ENCODE measurements at regions not wholly inside any gene's neighbourhood (a gene's known extent, or its start where the extent isn't known, plus 50 kb on each side); places are given as distances from the start of the nearest gene placed in this dataset.

DNA sequence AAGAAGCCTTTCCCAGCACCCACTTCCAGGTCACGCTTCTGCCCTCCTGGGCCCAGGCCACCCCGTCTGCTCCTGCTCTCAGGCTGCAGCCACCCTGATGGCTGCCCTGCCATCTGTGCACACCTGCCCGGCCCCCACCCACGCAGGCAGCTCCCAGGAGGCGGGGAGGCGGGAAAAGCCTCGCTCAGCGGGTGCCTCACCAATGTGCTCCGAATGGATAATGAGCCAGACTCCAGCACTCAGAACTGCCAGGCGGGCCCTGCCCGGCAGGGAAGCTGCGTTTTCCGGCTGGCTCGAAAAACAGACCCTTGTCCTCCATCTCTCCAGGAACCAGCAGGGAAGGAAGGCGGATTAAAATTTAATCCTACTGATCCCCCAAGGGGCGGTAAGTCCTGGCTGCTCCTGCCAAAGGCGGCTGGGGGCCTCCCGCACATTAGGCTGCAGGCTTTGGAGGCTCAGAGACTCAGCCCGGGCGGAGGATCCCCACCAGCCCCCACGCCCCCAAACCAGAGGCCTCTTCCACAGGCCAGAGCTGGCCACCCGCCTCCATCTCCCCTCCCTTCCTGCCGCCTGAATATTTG is 104.0 kb downstream of the NCOR2 start:
- no peak for DNase-seq
- Histone ChIP-seq H3K27ac (no peak overlapping the region), H3K9me3 (ENCODE audit: low read depth) (no peaks in the 10 kb centered on the region), H3K9me2 (ENCODE audit: insufficient read depth) (no peaks in the 10 kb centered on the region), H3K4me3 (no peak overlapping the region), H3K79me2 (ENCODE audit: insufficient read depth) (peaks cover 8% of the 10 kb centered on the region; the same call in 1 of the 2 replicates), H3K4me2 (ENCODE audit: unreplicated experiment) (no peak overlapping the region), H3K4me1 (ENCODE audit: insufficient read depth) (0 out of 2 replicates have a peak, but pooled peaks cover 3% of the 10 kb centered on the region), H3K36me3 (ENCODE audit: low read depth) (peaks cover 10% of the 10 kb centered on the region; the same call in 1 of the 2 replicates), H3K9ac (no peak overlapping the region), H3K27me3 (replicated peaks; ENCODE audit: insufficient read depth) (no peaks in the 10 kb centered on the region), H4K20me1 (ENCODE audit: insufficient read depth) (no peaks in the 10 kb centered on the region), H2AFZ (no peak overlapping the region), H3F3A (ENCODE audit: insufficient read depth) (no peaks in the 10 kb centered on the region)
- 89 to 90% methylated on average over 22 to 23 of the region's 23 CpGs for WGBS, 2 experiments (ENCODE audit: low coverage in 1 of 2, low lambda C conversion rate in 2 of 2, missing lambda C conversion rate in 2 of 2)
- in situ Hi-C loops (cut with MboI) = no loop called here
- no peak for TF ChIP-seq EZH2phosphoT487 (IDR thresholded peaks at IDR 0.05; ENCODE audit: insufficient read depth, low read depth)
- TF ChIP-seq EZH2 (IDR thresholded peaks at IDR 0.05; ENCODE audit: insufficient read depth, poor library complexity, severe bottlenecking) = no peak

DNA sequence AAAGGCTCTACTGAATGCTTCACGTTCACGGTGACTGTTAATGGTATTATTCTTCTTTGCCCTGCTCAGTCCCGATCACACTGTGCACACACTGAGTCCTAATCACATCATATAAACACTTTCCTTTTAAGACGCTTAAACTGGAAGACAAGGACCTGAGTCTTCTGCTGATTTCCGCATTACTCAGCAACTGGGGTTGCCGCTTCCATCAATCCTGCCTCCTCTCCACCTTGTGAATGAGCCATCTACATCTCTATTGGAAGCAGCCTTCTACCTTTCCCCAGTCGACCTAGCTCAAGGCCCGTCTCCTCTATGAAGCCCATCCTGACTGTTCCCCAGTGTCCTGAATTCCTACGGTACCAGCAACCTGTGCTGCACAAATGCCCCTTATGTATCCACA is 104.7 kb downstream of the NCOR2 start:
- H3F3A ChIP-seq (ENCODE audit: insufficient read depth) = no peaks in the 10 kb centered on the region
- no peaks in the 10 kb centered on the region for H4K20me1 ChIP-seq (ENCODE audit: insufficient read depth)
- H3K9me2 ChIP-seq (ENCODE audit: insufficient read depth) = no peaks in the 10 kb centered on the region
- H3K9ac ChIP-seq = no peak overlapping the region
- H2AFZ ChIP-seq = no peak overlapping the region
- peaks cover 8% of the 10 kb centered on the region; the same call in 1 of the 2 replicates for H3K79me2 ChIP-seq (ENCODE audit: insufficient read depth)
- WGBS, 2 experiments (ENCODE audit: low coverage in 1 of 2, low lambda C conversion rate in 2 of 2, missing lambda C conversion rate in 2 of 2) = 96 to 97% methylated on average over 9 of the region's 9 CpGs
- peaks cover 10% of the 10 kb centered on the region; the same call in 1 of the 2 replicates for H3K36me3 ChIP-seq (ENCODE audit: low read depth)
- H3K4me1 ChIP-seq (ENCODE audit: insufficient read depth) = peaks cover 8% of the 10 kb centered on the region
- no peaks in the 10 kb centered on the region for H3K27me3 ChIP-seq (replicated peaks; ENCODE audit: insufficient read depth)
- H3K27ac ChIP-seq = no peak overlapping the region
- no peak overlapping the region for H3K4me3 ChIP-seq
- in situ Hi-C loops (cut with MboI) = no loop called here
- TF ChIP-seq EZH2phosphoT487 (IDR thresholded peaks at IDR 0.05; ENCODE audit: insufficient read depth, low read depth) (no peak), EZH2 (IDR thresholded peaks at IDR 0.05; ENCODE audit: insufficient read depth, poor library complexity, severe bottlenecking) (no peak)
- no peak for DNase-seq
- no peak overlapping the region for H3K4me2 ChIP-seq (ENCODE audit: unreplicated experiment)
- no peaks in the 10 kb centered on the region for H3K9me3 ChIP-seq (ENCODE audit: low read depth)

GRCh38 chr12:124461851-124462623 is 105.4 kb downstream of the NCOR2 start:
- Histone ChIP-seq H3K36me3 (ENCODE audit: low read depth) (peaks cover 10% of the 10 kb centered on the region; the same call in 1 of the 2 replicates), H3K79me2 (ENCODE audit: insufficient read depth) (peaks cover 8% of the 10 kb centered on the region; the same call in 1 of the 2 replicates), H3K9me2 (ENCODE audit: insufficient read depth) (no peaks in the 10 kb centered on the region), H3K27me3 (replicated peaks; ENCODE audit: insufficient read depth) (no peaks in the 10 kb centered on the region), H3K9me3 (ENCODE audit: low read depth) (no peaks in the 10 kb centered on the region), H3K4me3 (no peak overlapping the region), H2AFZ (no peak overlapping the region), H3K9ac (no peak overlapping the region), H3K27ac (no peak overlapping the region), H3K4me1 (ENCODE audit: insufficient read depth) (peaks cover 15% of the 10 kb centered on the region), H3K4me2 (ENCODE audit: unreplicated experiment) (no peak overlapping the region), H4K20me1 (ENCODE audit: insufficient read depth) (no peaks in the 10 kb centered on the region), H3F3A (ENCODE audit: insufficient read depth) (no peaks in the 10 kb centered on the region)
- in situ Hi-C loops (cut with MboI) = no loop called here
- WGBS, 2 experiments (ENCODE audit: low coverage in 1 of 2, low lambda C conversion rate in 2 of 2, missing lambda C conversion rate in 2 of 2) = 86 to 87% methylated on average over 22 of the region's 22 CpGs
- peak; percentile 34 for DNase-seq
- TF ChIP-seq EZH2phosphoT487 (IDR thresholded peaks at IDR 0.05; ENCODE audit: insufficient read depth, low read depth) (no peak), EZH2 (IDR thresholded peaks at IDR 0.05; ENCODE audit: insufficient read depth, poor library complexity, severe bottlenecking) (no peak)

DNA sequence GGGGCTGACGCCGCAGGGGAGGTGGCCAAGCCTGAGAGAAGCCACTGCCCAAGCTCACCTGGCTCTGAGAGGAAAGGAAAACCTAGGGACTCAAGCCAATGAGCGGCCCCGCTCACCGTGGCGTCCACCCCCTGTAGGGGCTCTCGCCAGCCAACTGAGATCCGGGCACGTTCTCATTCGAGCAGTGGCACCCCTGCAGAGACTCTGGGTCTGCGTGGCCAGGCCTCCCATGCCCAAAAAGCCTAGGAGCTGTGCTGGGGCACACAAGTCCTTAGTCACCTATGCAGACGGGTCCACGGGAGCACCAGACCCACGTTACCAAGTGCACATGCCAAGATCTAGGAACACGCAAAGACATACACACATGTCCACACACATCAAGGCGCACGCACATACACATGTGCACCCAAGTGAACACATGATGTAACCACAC is 106.2 kb downstream of the NCOR2 start:
- Histone ChIP-seq H3K4me2 (ENCODE audit: unreplicated experiment) (no peak overlapping the region), H3K9me2 (ENCODE audit: insufficient read depth) (no peaks in the 10 kb centered on the region), H3K36me3 (ENCODE audit: low read depth) (peaks cover 10% of the 10 kb centered on the region; the same call in 1 of the 2 replicates), H3F3A (ENCODE audit: insufficient read depth) (no peaks in the 10 kb centered on the region), H3K27ac (no peak overlapping the region), H4K20me1 (ENCODE audit: insufficient read depth) (no peaks in the 10 kb centered on the region), H3K27me3 (replicated peaks; ENCODE audit: insufficient read depth) (no peaks in the 10 kb centered on the region), H2AFZ (no peak overlapping the region), H3K79me2 (ENCODE audit: insufficient read depth) (peaks cover 8% of the 10 kb centered on the region; the same call in 1 of the 2 replicates), H3K9me3 (ENCODE audit: low read depth) (no peaks in the 10 kb centered on the region), H3K4me1 (ENCODE audit: insufficient read depth) (peaks cover 12% of the 10 kb centered on the region), H3K9ac (no peak overlapping the region), H3K4me3 (no peak overlapping the region)
- in situ Hi-C loops (cut with MboI) = no loop called here
- DNase-seq = no peak
- 91 to 92% methylated on average over 17 of the region's 17 CpGs for WGBS, 2 experiments (ENCODE audit: low coverage in 1 of 2, low lambda C conversion rate in 2 of 2, missing lambda C conversion rate in 2 of 2)
- no peak for TF ChIP-seq EZH2phosphoT487 (IDR thresholded peaks at IDR 0.05; ENCODE audit: insufficient read depth, low read depth)
- no peak for TF ChIP-seq EZH2 (IDR thresholded peaks at IDR 0.05; ENCODE audit: insufficient read depth, poor library complexity, severe bottlenecking)

All from GM23248 (cell line).